ENCODE measurements at regions not wholly inside any gene's neighbourhood (a gene's known extent, or its start where the extent isn't known, plus 50 kb on each side); places are given as distances from the start of the nearest gene placed in this dataset.
"Not testable (repeated sequence)": the region's sequence is repeated elsewhere in the genome, so short reads cannot be mapped to it uniquely, and the experiment has no call there.

DNA sequence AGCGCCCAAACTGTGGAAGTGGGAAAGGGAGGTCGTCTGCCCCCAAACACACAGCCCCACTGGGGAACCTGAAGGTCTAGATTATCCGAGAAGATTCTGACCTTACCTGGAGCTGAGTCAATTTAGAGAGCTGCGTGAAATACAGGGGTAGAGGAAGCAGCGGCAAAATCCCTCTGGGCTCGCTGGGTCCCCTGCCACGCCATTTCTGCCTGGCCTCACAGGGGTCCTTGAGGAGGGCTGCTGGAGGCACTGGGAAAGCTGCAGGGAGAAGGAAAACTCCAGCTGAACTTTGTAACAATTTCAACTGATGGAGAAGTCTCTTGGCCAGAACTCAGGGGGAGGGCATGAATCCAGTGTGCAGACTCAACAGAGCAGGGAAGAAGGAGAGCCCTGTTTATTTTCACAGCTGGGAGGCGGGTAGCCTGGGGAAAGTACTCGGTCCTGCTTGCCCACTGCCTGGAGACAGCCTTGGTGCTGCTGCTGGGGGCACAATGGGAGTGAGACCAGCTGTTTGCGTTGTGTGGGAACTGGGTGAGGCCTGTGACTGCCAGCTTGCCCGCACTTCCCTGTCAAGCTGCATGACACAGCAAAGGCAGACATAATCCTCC is 93.2 kb upstream of the MAPK10 start:
- H3K4me3 ChIP-seq (ENCODE audit: low read depth in 1 of 2, low read length in 1 of 2): no peak overlapping the region
- no peaks in the 10 kb centered on the region for H3K9me3 ChIP-seq
- no peaks in the 10 kb centered on the region for H3K36me3 ChIP-seq
- H3K4me1 ChIP-seq (ENCODE audit: control insufficient read depth in 1 of 2, insufficient read depth in 1 of 2, low read depth in 1 of 2, low read length in 1 of 2): no peaks in the 10 kb centered on the region
- no peak overlapping the region for H3K27ac ChIP-seq
- TF ChIP-seq, protein P1, sequence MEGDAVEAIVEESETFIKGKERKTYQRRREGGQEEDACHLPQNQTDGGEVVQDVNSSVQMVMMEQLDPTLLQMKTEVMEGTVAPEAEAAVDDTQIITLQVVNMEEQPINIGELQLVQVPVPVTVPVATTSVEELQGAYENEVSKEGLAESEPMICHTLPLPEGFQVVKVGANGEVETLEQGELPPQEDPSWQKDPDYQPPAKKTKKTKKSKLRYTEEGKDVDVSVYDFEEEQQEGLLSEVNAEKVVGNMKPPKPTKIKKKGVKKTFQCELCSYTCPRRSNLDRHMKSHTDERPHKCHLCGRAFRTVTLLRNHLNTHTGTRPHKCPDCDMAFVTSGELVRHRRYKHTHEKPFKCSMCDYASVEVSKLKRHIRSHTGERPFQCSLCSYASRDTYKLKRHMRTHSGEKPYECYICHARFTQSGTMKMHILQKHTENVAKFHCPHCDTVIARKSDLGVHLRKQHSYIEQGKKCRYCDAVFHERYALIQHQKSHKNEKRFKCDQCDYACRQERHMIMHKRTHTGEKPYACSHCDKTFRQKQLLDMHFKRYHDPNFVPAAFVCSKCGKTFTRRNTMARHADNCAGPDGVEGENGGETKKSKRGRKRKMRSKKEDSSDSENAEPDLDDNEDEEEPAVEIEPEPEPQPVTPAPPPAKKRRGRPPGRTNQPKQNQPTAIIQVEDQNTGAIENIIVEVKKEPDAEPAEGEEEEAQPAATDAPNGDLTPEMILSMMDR (IDR thresholded peaks at IDR 0.05): no peak
- no peaks in the 10 kb centered on the region for H3K27me3 ChIP-seq

DNA sequence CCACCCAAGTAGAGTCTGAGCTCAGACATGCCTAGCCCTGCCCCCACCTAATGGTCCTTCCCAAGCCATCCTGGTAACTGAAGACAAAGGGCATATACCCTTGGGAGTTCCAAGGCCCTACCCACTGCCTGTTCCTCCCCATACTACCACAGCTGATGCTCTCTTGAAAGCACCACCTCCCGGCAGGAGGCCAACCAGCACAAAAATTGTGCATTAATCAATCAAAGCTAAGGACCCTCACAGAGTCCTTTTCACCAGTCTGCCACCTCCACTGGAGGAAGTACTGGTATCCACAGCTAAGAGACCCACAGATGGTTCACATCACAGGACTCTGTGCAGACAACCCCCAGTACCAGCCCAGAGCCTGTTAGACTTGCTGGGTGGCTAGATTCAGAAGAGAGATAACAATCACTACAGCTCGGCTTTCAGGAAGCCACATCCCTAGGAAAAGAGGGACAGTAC is 93.8 kb upstream of the MAPK10 start:
- H3K27ac ChIP-seq; H3K36me3 ChIP-seq; H3K27me3 ChIP-seq; H3K4me3 ChIP-seq (ENCODE audit: low read depth in 1 of 2, low read length in 1 of 2); H3K9me3 ChIP-seq; H3K4me1 ChIP-seq (ENCODE audit: control insufficient read depth in 1 of 2, insufficient read depth in 1 of 2, low read depth in 1 of 2, low read length in 1 of 2): not testable (repeated sequence)

DNA sequence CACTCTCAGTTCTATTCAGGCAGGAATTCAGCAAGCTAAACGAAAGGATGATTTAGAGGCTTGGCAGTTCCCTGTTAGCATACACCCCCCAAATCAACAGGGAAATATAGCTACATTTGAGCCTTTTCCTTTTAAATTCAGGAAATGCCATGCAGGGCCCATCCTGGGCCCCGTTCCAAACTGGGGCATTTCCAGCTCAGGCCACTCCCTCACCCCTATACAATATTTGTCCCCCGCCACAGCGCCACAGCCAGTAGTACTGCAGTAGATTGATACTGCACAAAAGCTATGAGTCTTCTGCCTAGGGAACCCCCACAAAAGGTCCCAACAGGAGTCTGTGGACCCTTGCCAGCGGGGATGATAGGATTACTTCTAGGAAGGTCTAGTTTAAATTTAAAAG is 102.0 kb upstream of the MAPK10 start:
- TF ChIP-seq, protein P1 (IDR thresholded peaks at IDR 0.05): no peak
- no peaks in the 10 kb centered on the region for H3K4me1 ChIP-seq (ENCODE audit: control insufficient read depth in 1 of 2, insufficient read depth in 1 of 2, low read depth in 1 of 2, low read length in 1 of 2)
- no peak overlapping the region for H3K27ac ChIP-seq
- no peak overlapping the region for H3K4me3 ChIP-seq (ENCODE audit: low read depth in 1 of 2, low read length in 1 of 2)
- H3K36me3 ChIP-seq: no peaks in the 10 kb centered on the region
- no peaks in the 10 kb centered on the region for H3K9me3 ChIP-seq
- no peaks in the 10 kb centered on the region for H3K27me3 ChIP-seq

DNA sequence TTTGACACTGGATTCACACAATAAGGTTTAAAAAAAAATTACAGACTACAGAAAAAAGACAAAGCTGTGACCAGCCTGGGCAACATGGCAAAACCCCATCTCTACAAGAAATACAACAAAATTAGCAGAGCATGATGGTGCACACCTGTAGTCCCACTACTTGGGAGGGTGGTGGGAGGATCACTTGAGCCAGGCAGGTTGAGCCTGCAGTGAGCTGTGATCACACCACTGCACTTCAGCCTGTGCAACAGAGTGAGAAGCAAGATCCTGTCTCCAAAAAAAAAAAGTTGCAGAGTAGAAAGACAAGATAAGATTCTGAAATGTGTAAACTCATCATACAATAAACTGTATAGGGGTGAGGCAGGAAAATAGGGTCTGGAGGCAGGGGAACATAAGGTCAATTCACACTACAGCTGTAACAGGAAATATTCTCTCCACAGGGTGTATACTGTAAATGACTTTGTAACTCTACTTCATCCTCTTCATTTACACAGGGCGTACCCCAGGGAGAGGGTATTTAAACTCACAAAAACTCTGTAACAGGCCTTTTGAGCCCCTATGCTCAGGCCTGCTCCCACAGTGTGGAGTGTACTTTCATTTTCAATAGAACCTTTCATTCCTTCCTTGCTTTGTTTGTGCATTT is 112.6 kb upstream of the MAPK10 start:
- Histone ChIP-seq H3K9me3 (no peaks in the 10 kb centered on the region), H3K27ac (no peak overlapping the region), H3K36me3 (no peaks in the 10 kb centered on the region), H3K4me1 (ENCODE audit: control insufficient read depth in 1 of 2, insufficient read depth in 1 of 2, low read depth in 1 of 2, low read length in 1 of 2) (no peaks in the 10 kb centered on the region), H3K4me3 (ENCODE audit: low read depth in 1 of 2, low read length in 1 of 2) (no peak overlapping the region), H3K27me3 (no peaks in the 10 kb centered on the region)
- TF ChIP-seq, protein P1 (IDR thresholded peaks at IDR 0.05): no peak

DNA sequence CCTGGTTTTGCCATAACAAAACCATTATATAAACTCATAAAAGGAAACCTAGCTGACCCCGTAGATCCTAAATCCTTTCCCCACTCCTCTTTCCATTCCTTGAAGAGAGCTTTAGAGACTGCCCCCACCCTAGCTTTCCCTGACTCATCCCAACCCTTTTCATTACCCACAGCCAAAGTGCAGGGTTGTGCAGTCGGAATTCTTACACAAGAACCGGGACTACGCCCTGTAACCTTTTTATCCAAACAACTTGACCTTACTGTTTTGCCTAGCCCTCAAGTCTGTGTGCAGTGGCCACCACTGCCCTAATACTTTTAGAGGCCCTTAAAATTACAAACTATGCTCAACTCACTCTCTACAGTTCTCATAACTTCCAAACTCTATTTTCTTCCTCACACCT is 116.0 kb upstream of the PTPN13 start:
- not testable (repeated sequence) for H3K4me1 ChIP-seq (ENCODE audit: control insufficient read depth in 1 of 2, insufficient read depth in 1 of 2, low read depth in 1 of 2, low read length in 1 of 2); H3K27ac ChIP-seq; H3K9me3 ChIP-seq; H3K4me3 ChIP-seq (ENCODE audit: low read depth in 1 of 2, low read length in 1 of 2); H3K27me3 ChIP-seq; H3K36me3 ChIP-seq

DNA sequence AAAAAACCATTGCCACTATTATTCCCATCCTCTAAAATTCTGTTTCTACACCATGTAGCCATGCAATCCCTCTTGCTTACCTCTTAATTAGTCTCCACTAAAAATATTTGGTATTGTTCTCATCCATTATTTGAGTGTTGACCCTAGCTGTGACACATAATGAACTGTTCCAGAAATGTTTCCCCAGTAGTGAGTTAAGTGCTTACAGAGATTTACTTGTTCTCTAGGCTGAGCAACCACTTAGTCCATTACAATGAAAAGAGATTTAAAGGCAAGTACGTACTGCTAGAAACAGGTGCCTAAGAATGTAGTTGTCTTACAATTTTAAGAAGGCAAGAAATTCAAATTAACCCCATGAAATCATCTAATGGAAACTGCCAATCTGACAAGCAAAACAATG is 112.7 kb upstream of the PTPN13 start:
- H3K27me3 ChIP-seq: no peaks in the 10 kb centered on the region
- H3K9me3 ChIP-seq: no peaks in the 10 kb centered on the region
- no peaks in the 10 kb centered on the region for H3K36me3 ChIP-seq
- H3K27ac ChIP-seq: no peak overlapping the region
- TF ChIP-seq, protein P1 (IDR thresholded peaks at IDR 0.05): no peak
- no peaks in the 10 kb centered on the region for H3K4me1 ChIP-seq (ENCODE audit: control insufficient read depth in 1 of 2, insufficient read depth in 1 of 2, low read depth in 1 of 2, low read length in 1 of 2)
- H3K4me3 ChIP-seq (ENCODE audit: low read depth in 1 of 2, low read length in 1 of 2): no peak overlapping the region
